HG02798 (cell line): ENCODE measurements at regions not wholly inside any gene's neighbourhood (a gene's known extent, or its start where the extent isn't known, plus 50 kb on each side); places are given as distances from the start of the nearest gene placed in this dataset.

Experiments
- ATAC-seq: cut with Tn5 transposase; IDR thresholded peaks from one replicate; pipeline ENCODE4 v1.9.1; 2021; ENCODE audit warnings: mild to moderate bottlenecking; ENCODE audit not compliant: unreplicated experiment, poor library complexity

GRCh38 chr7:35405461-35405860 lies 151.6 kb upstream of the TBX20 start:
- ATAC-seq = no peak

DNA sequence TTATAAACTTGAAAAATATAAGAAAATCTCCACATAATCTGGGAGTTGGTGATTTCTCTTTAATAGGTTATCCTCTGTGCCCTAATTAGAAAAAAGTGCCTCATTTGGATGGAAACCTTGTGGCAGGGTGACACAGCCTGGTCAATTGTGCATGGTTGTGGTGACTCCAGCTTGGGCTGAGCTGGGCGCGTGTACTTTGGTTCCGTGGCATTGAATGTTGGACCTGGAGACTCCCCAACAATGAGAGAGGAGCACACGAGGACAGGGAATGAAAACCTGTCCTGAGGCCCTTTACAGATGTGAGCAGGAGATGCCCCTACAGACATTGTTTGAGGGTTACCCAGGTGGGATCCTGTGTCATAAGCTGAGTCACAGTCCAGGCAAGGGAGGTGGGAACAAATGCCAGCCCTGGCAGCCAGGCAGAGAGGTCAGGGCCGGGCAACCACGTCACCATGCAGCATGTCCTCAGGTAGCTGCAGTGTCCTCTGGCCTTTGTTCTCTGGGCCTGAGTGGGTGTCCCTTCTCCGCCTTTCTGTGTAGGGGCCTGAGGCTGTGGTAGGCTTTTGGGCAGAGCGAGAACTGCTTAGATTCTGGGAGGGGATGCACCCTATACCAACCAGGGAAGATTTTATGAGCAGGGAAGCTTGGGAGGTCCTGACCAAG lies 147.4 kb upstream of the TBX20 start:
- no peak for ATAC-seq

GRCh38 chr7:35399840-35400239 lies 145.9 kb upstream of the TBX20 start:
- ATAC-seq = no peak

DNA sequence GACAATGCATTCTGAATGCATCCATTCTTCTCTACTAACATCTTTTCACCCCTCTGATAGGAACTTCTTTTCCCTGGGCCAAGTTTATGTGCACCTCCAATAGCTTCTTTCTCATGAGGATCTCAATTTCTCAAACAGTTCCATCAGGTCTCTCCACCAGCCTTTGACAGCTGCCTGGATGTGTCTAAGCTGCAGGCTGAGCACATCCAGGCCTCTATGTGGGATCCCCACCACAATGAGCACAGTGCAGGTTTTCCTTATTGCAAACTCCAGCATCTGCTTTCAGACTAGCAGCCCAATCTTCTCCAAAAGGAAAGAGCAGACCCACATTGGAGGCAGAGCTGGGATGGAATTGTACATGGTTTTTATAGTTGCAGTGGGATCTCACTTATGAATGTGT lies 145.3 kb upstream of the TBX20 start:
- ATAC-seq = no peak

DNA sequence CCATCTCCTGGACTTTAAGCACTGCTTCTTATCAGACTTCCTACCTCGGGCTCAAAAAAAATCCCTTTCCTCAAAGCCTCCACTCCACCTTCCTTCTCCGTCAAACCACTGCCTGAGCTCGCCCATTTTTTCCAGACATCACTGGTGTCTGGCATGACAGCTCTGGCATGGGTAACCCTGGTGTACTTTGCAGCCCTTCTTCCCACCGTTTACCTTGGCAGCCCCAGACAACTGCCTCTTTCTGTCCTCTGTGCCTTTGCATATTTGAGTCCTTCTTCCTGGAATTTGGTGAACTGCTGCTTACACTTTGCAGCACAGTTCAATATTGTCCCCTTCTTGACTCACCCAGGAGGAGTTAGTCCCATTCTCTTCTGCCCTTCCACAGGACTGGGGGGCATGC lies 144.6 kb upstream of the TBX20 start:
- ATAC-seq = no peak

- ATAC-seq = no peak
These were observed 136.2 kb upstream of the TBX20 start for GRCh38 chr7:35390146-35390545.

- ATAC-seq = no peak
These were observed 135.7 kb upstream of the TBX20 start for GRCh38 chr7:35389636-35390035.

DNA sequence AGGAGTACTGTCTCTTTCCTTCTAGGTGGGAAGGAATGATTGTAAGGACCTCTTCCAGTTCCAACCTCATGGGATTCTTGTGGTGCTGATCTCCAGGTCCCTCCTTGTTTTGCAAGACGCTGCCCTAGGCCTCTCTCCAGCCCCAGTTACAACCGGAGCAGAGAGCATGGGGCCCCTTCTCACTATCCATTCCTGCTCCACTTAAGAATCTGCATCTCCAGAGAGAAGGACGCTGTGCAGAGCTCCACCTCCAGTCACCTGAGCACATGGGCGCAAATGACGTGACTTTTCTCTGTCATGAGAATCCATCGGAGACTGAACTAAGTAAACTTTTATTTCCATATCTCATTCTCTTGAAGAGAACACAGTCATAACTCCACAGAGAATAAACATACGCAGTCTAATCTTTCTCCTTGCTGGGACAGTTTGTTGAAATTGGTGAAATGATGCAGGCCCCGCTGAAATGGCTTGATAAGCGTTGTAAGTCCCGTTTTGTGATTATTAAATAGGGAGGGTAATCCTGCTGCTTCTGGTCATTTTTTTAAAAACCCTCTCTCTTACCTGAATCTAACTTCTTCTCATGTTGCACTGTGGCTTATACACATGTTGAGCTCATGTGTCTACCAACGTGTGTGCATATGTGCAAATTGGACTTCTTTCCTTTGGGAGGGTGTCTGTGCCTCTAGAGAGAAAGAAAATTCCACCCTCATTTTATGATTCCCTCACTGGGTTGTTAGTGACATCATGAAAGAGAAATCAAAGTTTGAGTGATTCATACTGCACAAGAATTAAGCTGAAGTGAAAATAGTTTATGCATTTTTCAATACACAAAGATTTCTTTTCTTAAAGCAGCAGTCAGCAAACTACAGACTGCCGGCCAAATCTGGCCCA lies 133.2 kb upstream of the TBX20 start:
- ATAC-seq = no peak

- ATAC-seq = no peak
These were observed 132.3 kb upstream of the TBX20 start for GRCh38 chr7:35386082-35386815.

DNA sequence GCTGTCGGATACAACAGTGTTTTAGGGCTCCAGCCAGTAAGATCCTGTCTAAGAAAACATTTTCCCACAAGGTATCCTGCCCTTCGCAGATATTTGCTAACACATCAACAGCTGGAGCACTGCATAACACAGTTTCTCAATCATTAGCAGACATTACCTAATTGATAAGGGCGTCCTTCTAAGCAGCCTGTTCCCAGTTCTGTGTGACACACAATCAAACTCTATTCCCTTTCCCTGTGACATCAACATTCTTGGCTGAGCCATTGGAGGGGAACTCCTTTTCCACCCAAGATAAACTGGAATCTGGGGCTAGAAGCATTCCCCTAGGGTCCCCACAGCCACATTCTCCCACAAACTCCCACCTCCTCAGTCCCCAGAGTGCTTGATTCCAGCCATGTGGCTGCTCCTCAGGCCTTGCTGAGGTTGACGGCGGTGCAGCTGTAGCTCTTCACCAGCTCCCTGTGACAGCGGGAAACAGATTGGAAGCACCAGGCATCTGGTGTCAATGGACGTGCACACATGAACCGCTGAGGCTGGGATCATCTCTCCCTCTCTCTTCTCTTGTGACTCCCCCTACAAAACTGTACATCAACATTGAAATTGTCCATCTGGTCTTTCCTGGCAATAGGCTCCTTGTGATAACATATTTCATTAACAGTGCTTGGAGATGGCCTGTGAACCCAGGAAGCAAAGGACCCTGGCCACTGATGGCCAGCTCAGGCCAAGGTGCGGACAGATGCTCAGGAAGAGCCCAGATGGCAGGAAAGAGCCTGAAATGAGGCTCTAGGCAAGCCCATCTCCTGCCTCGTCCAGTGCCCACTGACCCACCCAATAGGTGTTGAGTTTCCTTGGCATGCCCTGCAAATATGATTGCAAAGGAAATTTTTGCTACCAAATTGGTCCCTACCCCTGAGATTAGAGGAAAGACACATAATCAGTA lies 131.1 kb upstream of the TBX20 start:
- no peak for ATAC-seq

- no peak for ATAC-seq
These were observed 126.9 kb upstream of the TBX20 start for GRCh38 chr7:35380739-35381224.

GRCh38 chr7:35379481-35379880 lies 125.6 kb upstream of the TBX20 start:
- no peak for ATAC-seq

DNA sequence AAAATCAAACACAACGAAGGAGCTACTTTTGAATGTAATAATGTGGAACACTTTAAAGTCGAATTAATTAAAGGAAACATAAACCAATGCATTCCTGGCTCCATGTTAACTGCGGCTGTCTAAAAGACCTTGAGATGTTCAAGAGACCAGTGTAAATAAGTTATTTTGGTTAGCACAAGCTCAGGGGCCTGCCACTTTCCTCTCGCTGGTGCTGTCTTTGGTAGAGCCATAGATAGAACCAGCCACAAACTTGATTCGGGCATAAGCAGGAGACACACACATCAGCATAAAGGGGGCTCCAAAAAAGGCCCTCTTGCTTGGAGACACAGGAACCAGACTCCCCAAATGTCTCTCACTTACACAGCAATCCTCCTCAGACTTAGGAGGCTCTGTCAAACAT lies 121.6 kb upstream of the TBX20 start:
- no peak for ATAC-seq

GRCh38 chr7:35374858-35375257 lies 121.0 kb upstream of the TBX20 start:
- no peak for ATAC-seq

DNA sequence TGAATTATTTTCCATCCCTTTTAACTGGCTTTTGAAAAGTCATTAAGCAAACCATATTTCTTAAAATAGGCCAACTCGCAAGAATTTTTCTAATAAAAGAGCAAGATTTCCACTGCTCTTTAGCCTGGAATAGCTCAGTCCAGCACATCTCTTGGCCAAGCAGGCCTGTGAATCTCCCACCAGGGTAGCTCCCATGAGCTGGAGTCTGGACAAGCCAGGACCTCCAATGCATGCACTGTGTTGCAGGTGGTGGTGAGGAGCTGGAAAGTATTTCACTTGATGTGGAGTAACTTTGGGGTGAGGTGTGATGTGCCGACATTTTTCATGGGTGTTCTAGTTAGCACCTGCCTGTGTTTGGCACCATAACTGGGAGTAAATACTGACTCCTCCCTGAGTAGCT lies 117.3 kb upstream of the TBX20 start:
- no peak for ATAC-seq

DNA sequence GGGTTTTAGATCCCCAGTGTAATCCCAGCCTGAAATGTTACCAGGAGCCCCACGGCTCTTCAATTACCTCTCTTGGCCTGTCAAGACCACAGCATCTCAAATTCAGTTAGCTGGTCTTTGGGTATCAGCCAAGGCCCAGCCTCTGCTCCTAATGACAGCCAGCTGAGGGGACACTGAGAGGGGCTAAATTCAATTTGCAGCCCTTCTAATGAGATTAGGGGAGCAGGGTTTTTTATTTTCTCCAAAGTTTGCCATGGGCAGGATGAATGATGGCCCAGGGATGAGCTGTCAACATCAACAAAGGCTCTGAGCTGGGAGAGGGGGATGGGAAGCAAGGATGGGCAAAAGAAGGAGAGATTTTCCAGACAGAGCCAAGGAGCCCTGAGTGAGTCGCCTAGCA lies 116.8 kb upstream of the TBX20 start:
- ATAC-seq = no peak

DNA sequence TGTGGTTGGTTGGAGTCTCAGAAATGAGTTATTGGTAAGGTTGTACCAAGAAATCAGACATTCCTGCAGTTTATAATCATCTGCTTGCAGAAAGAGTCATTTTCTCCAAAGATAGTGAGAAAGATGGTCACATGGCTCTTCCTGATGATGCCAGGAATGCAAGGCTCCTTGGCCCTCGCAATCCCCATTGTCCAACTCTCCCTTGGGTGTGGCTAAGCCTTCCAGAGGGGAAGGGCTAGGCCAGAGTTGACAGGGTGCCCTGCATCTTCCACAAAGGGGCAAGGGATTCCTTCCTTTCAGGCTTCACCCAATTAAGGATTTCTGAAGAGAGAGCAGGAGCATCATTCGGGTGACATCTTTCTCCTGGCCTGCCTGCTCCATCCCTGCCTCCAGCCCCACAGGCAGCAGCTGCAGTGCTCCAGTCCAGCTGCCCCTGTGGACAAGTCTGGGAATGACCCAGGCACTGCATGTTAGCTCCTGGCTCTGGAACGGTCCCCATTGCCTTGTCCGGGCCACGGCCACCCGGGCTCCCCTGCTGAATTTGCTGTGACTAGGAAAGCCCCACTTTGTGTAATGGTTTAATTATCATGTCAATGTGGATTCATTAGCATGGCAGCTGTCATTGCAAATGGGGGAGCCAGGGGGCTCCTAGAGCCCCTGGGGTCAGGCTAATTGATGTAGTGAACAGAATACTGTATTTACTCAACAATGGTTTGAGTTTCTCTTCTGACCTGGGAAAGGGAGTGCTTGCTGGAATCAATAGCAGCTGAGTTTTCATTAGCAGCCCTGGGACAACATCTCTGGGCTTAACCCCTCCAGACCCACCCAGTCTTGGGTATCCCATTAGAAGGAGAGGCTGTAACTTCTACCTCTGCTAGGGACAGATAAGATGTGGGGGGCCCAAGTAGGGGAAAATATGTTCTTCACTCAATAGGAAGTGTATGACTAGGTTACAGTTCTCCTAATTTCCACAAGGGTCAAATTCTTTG lies 112.6 kb upstream of the TBX20 start:
- ATAC-seq = no peak

DNA sequence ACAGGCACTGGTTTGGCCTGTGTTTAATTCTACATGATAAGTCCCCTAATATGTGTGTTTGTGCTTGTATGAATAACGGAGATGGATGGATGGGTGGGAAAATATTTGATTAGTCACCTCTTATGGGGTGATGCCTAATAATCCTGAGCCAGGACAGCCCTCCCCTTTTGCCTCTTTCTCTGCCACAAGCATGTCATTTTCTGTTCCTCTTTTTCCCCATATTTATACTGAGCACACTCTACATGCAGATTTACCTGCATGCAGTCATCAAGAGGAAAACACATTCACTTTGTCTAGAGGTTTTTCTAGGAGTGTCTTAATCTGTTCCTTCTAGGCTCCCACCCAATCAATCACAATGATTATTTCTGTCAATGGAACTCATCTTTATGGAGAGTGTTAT lies 111.6 kb upstream of the TBX20 start:
- no peak for ATAC-seq

GRCh38 chr7:35362341-35362740 lies 108.4 kb upstream of the TBX20 start:
- no peak for ATAC-seq
